CD4-positive, alpha-beta T cell treated with Interleukin-4 for 1 hour (primary cell): ENCODE measurements at regions not wholly inside any gene's neighbourhood (a gene's known extent, or its start where the extent isn't known, plus 50 kb on each side); places are given as distances from the start of the nearest gene placed in this dataset.

Experiments used
- DNase-seq, 2 donors: peaks; one replicate each; pipeline ENCODE4 v3.0.0-alpha.2; 2020 to 2022

DNA sequence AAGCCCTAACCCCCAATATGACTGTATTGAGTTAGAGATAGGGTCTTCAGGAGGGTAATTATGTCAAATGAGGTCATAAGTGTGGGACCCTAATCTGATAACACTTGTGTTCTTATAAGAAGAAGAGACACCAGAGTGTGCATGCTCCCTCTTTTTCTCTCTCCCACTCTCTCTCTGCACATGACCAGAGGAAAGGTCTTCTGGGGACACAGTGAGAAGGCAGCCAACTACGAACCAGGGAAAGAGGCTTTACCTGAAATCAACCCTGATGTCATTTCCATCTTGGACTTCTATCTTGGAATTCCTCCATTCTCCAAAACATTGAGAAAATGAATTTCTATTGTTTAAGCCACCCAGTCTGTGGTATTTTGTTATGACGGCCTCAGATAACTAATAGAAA is 97.2 kb upstream of the MAD2L1 start:
- DNase-seq = no peak

DNA sequence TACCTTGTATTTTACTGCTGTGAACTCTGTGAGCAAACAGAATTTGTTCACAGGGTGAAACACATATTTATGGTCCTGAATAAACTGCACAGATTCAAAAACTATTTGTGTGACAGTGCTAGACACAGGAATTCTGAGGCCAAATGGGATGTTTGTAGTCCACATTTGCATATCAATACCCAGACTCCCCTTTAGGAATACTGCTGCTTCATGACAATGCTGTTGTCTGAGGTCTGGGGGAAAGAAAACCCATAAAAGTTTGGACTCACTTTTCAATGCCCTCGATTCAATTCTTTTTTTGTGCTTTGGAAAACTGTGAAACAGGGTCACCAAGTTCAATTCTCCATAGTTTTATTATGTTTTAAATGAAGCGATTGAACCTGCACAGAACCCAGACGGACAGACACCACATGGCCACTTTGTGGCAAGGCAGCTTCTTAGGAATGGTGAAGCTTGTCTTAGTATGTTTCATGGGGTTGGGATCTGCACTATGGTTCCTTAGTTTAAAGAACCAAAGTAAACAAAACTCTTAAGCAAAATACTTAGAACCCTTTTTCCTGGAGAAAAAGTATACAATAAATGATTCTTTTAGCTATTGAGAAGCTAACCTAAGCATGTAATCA is 92.3 kb upstream of the MAD2L1 start:
- DNase-seq = no peak

DNA sequence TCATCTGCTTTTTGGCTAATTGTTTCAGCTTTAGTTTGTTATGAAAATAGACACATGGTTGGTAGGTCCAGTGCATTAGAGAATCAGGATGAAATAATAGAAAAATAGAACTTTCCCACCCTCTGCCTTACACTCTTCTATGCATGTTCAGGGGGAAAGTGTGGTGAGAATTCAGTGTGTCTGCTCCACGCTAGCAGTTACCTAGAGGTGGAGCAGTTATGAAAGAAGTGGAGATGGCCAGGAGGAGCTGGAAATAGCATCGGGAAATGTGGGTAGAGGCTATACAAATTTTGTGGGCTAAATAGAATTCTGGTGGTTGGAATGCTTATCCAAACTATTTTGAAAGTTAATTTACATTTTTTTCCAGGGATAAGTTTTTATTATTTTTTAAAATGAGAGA is 91.4 kb upstream of the MAD2L1 start:
- DNase-seq = no peak

DNA sequence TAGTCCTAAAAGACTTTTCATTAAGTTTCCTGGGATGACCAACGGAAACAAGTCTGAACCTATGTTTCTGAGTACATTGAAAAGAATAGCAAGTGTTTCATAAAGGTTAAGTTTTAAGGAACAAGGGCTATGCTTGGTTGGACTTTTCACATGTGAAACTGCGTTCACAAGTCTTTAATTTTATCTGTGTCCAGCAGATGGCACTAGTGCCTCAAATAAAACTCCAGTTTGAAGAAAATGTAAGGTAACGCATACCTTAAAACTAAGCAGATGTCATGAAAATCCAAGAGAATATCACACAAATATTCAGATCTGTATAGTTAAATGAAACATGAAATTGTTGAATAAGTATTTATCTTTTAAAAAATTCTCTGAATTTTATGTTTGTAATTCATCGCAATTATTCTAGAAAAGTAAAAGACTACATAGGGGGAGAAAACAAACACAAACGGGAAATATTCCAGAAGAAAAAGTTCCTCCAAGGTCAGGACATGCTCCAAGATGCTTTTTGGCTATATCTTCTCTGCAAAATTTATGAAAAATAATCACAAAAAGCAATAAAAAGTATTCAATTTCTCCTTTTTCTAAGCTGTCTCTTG is 89.6 kb upstream of the MAD2L1 start:
- DNase-seq = peak in 1 of 2 donors; percentile 67

DNA sequence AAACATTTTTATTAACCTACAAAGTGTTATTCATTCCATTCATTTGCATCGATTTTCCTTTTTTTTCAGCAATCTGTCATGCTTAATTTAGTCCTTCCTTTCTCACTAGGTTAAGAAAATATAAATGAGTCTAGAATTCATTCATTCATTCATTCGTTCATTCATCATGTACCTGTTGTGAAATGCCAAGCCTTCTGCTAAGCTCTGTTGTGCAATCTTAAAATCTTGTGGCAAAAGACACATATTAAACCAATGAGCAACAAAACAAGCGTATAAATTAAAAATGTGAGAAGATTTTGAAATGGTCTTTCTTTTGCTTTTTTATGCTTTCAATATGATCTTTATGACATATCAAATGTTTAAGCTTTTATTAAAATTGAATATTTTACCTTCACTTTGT is 88.6 kb upstream of the MAD2L1 start:
- no peak for DNase-seq

DNA sequence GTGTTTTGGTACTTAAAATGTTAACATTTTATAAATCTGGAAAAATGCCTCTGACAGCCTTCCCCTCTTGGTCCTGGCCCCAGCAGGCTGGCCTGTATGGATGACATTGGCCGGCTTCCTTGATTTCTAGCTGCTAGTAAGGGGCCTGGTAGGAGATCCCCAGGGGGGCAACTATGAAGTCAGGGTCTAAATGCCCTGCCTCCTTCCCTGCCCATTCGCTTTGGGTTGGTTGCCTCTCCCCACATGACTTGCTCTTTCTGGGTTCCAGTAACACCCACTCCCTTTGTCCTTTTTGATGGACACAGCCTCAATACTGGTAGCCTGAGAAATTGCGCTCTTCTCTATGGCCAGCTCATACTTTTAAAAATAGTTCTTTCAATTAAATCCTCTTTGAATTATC is 78.0 kb upstream of the MAD2L1 start:
- no peak for DNase-seq

DNA sequence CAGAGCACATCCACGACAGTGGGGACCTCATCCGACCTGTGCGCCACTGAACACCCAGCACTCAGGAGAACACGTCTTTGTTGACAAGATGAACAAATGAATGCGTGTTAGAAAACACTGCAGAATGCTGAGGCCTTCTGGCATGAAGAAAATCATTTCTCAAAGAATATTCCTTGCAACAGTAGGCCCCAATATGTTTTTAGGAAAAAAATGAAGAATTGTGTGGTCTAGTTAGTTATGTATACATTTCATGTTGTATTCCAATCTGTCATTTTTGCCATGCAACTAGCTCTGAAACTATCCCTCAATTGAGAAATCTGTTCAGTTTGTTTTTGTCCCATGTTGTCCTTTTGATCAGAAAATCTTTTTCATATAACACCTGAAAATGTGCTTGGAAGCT is 77.4 kb upstream of the MAD2L1 start:
- no peak for DNase-seq

DNA sequence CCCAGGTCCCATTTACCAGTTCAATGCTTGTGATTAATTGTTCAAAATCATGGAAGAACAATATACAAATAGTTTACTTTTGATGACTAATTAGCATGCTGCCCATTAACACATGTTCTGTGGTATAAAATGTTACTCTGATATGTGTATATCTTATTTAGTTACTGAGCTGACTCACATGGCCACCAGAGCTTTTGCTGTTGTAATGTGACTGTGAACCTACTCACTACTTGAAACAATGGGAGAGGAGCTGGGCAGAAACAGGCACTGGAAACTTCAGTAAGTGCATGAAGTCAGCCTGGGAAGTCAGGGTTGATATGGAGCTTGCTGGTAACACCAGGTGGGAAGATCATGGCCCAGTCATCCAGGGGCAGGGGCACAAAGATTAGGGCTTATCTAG is 72.7 kb upstream of the MAD2L1 start:
- DNase-seq = no peak

DNA sequence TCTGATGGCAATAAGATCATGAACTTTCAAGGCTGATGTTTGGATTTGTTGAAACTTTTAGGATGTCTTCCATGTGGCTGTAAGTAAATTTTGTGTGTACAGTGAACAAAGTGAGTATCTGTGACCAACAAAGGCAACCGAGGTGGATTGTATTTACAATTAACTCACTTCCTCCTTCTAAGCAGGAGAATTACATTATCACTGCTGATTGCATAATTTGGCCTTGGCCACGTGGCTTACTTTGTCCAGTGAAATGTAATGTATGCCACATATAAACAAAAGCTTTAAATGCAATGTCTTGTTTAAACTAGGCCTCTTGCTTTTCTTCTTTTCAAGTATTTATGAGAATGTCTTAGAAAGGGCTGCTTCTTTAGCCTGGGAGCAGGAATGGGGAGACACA is 66.3 kb upstream of the MAD2L1 start:
- DNase-seq = no peak

DNA sequence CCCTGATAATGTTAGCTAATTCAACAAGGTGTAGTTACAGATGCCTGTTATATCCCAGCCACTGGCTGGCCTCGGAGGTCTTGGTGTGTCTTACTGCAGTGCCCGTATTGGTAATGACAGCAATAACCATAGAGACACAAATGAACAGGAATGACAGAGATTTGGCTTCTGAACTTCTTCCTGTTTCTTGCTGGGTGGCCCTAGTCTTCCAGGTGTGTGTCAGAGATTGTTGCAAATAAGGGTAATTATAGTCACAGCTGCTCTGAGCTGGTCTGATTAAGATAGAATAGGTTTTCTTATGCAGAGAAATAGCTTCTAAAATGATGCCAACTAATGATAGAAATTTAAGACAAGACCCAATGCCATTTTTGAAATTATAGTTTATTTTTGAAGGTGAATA is 64.1 kb upstream of the MAD2L1 start:
- no peak for DNase-seq
